HG03565 (cell line): ENCODE measurements at regions not wholly inside any gene's neighbourhood (a gene's known extent, or its start where the extent isn't known, plus 50 kb on each side); places are given as distances from the start of the nearest gene placed in this dataset.
"Not testable (repeated sequence)": the region's sequence is repeated elsewhere in the genome, so short reads cannot be mapped to it uniquely, and the experiment has no call there.

Experiments used
- ATAC-seq: cut with Tn5 transposase; IDR thresholded peaks from one replicate; pipeline ENCODE4 v1.9.1; 2021; ENCODE audit warnings: mild to moderate bottlenecking, moderate library complexity; ENCODE audit not compliant: unreplicated experiment

- ATAC-seq, result not testable (repeated sequence)
These were observed 615.9 kb upstream of the DEFB115 start for GRCh38 chr20:30641522-30641921.

DNA sequence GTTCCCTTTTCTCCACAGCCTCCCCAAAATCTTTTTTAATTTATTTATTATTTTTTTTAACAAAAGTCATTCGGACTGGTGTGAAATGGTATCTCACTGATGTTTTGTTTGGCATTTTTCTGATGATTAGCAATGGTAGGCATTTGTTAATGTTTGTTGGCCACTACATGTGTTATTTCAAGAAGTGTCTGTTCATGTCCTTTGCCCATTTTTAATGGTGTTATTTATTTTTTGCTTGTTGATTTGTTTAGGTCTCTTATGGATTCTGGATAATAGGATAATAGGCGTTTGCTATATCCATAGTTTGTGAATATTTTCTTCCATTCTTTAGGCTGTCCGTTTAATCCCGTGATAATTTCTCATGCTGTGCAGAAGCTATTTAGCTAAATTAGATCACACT is 596.5 kb upstream of the DEFB115 start:
- not testable (repeated sequence) for ATAC-seq

GRCh38 chr20:30668418-30668817 is 589.0 kb upstream of the DEFB115 start:
- ATAC-seq, result not testable (repeated sequence)

- not testable (repeated sequence) for ATAC-seq
These were observed 588.0 kb upstream of the DEFB115 start for GRCh38 chr20:30669330-30670029.

GRCh38 chr20:30671120-30671519 is 586.3 kb upstream of the DEFB115 start:
- ATAC-seq, result not testable (repeated sequence)

DNA sequence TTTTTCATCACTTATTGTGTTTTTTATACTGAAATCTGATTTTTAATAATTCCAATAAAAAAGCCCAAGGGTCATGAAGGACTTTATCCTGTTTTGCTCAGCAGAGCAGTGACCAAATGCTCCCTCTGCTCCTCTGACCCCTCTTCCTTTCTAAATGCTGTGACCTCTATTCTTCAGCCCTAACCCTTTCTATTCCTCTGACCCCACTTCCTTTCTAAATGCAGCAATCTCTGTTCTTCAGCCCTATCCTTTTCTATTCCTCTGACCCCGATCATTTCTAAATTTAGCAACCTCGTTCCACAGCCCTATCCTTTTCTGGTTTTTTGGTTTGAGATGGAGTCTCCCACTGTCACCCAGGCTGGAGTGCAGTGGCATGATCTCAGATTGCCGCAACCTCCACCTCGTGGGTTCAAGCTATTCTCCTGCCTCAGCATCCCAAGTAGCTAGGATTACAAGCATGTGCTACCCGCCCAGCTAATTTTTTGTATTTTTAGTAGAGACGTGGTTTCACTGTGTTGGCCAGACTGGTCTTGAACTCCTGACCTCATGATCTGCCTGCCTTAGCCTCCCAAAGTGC is 581.4 kb upstream of the DEFB115 start:
- not testable (repeated sequence) for ATAC-seq

- ATAC-seq, result not testable (repeated sequence)
These were observed 575.2 kb upstream of the DEFB115 start for GRCh38 chr20:30682236-30682635.

GRCh38 chr20:30712861-30713260 is 544.6 kb upstream of the DEFB115 start:
- ATAC-seq, result not testable (repeated sequence)

GRCh38 chr20:30719415-30720199 is 537.9 kb upstream of the DEFB115 start:
- not testable (repeated sequence) for ATAC-seq

DNA sequence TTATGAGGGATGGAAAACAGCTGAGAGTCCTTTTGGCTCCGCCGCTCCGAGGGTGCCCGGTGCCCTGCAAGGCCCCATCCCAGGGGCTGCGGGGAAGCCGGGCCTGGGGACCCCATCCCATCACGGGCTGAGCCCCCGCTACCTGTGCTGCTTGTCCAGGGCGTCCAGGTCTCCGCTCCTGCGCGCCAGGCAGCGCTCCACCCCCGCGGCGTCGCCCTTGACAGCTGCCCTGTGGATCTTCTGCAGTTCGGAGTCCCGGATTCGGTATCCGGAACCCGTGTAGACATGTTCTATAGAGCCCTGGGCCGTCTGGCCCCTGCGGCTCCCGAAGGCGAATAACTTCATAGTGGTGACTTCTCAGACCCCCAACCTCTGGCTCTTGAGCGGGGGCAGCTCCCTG is 534.0 kb upstream of the DEFB115 start:
- ATAC-seq, result not testable (repeated sequence)

- ATAC-seq, result not testable (repeated sequence)
These were observed 533.4 kb upstream of the DEFB115 start for GRCh38 chr20:30723934-30724687.

DNA sequence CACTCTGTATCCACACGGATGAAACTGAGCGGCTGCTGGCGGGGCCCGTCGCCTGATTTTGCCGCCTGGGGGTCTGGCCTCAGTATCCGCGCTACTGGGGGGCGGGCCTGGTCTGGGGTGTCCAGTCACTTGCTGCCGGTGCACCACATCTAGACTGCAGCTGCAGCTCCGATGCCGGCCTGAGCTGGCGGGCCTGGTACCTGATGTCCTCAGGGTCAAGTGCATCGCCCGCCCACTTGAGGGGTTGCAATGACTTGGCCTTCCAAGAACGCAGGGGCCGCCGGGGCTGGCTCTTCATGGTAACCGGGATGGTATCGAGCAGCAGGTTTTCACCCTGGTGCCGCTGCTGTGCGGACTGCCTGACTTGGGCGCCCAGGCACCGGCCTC is 532.8 kb upstream of the DEFB115 start:
- ATAC-seq, result not testable (repeated sequence)

- not testable (repeated sequence) for ATAC-seq
These were observed 532.3 kb upstream of the DEFB115 start for GRCh38 chr20:30725188-30725587.

DNA sequence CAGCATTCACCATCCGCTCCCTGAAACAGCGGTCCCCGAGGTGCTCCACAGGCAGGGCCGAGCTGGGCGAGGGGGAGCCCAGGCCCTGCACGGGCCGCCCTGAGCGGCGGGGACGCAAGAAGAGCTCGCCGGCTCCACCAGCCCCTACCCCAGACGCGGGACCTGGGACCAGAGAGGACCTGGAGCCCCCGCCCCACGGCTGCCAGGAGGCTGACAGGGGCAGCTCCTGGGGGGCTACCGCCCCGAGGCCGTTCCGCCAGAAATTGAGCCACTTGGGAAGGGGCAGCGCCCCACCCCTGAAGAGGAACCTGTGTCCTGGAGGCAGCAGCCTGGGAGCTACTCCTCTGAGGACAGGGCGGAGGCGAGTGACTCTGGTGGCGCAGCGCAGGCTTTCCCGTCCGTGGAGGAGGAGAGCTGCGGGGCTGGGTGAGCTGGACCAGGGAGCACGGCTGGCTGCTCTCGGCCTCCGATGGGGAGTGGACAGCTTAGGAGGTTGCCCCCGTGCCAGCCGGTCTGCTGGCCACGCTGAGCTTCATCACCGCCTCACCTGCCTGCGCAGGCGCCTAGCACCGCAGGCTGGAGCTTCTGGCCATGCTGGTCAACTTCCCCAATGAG is 529.1 kb upstream of the DEFB115 start:
- ATAC-seq, result not testable (repeated sequence)
